Mesothelial cell of epicardium (in vitro differentiated cells): ENCODE measurements at regions not wholly inside any gene's neighbourhood (a gene's known extent, or its start where the extent isn't known, plus 50 kb on each side); places are given as distances from the start of the nearest gene placed in this dataset.
"Not testable (repeated sequence)": the region's sequence is repeated elsewhere in the genome, so short reads cannot be mapped to it uniquely, and the experiment has no call there.

Source experiments
- DNase-seq, 2 experiments: peaks; one replicate each; pipeline ENCODE4 v3.0.0; 2021; ENCODE audit warnings: low spot score in 2 of 2; ENCODE audit not compliant: unreplicated experiment in 2 of 2
- H3K27ac Mint-ChIP-seq: 2 replicates; pipeline ENCODE4 v1.8.0; 2021; ENCODE audit warnings: mixed read lengths
- H3K27me3 Mint-ChIP-seq: 2 replicates; pipeline ENCODE4 v1.8.0; 2021; ENCODE audit warnings: low read depth, mixed read lengths
- H3K36me3 Mint-ChIP-seq: 2 replicates; pipeline ENCODE4 v1.8.0; 2021; ENCODE audit warnings: mixed read lengths
- H3K4me1 Mint-ChIP-seq: 2 replicates; pipeline ENCODE4 v1.8.0; 2021; ENCODE audit warnings: mixed read lengths
- H3K4me3 Mint-ChIP-seq: 2 replicates; pipeline ENCODE4 v1.8.0; 2021; ENCODE audit warnings: mild to moderate bottlenecking, moderate library complexity, mixed read lengths
- H3K9me3 Mint-ChIP-seq: 2 replicates; pipeline ENCODE4 v1.8.0; 2021; ENCODE audit warnings: mixed read lengths
- TF ChIP-seq, protein P1 (sequence below): fragments of 200-600 bp; sonication (generic); IDR thresholded peaks from one replicate; pipeline ENCODE4 v1.5.0; 2021; ENCODE audit warnings: antibody characterized with exemption; ENCODE audit not compliant: unreplicated experiment

DNA sequence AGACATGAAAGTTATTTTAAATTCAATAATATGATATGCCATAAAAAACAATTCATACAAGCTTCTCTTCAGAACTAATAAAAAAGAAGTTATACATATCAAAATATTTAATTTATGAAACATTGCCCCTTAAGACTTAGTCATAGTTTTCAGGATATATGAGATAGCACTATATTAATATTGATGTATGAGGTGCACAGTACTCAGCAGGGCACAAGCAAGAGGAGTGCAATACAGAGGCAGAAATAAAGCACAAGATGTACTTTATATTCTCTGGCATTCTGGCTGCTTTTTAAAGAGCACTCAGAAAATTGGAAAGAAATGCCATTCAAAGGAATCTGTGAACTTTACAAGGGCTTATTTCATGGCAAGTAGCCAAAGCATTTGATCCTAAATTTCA, 274.9 kb downstream of the CPXCR1 start:
- peaks cover 24% of the 10 kb centered on the region for H3K9me3 Mint-ChIP-seq
- no peaks in the 10 kb centered on the region for H3K27me3 Mint-ChIP-seq
- no peak overlapping the region for H3K4me3 Mint-ChIP-seq
- no peak overlapping the region for H3K27ac Mint-ChIP-seq
- H3K4me1 Mint-ChIP-seq = no peaks in the 10 kb centered on the region
- TF ChIP-seq, protein P1, sequence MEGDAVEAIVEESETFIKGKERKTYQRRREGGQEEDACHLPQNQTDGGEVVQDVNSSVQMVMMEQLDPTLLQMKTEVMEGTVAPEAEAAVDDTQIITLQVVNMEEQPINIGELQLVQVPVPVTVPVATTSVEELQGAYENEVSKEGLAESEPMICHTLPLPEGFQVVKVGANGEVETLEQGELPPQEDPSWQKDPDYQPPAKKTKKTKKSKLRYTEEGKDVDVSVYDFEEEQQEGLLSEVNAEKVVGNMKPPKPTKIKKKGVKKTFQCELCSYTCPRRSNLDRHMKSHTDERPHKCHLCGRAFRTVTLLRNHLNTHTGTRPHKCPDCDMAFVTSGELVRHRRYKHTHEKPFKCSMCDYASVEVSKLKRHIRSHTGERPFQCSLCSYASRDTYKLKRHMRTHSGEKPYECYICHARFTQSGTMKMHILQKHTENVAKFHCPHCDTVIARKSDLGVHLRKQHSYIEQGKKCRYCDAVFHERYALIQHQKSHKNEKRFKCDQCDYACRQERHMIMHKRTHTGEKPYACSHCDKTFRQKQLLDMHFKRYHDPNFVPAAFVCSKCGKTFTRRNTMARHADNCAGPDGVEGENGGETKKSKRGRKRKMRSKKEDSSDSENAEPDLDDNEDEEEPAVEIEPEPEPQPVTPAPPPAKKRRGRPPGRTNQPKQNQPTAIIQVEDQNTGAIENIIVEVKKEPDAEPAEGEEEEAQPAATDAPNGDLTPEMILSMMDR = no peak
- no peak for DNase-seq
- H3K36me3 Mint-ChIP-seq = peaks cover 3% of the 10 kb centered on the region

DNA sequence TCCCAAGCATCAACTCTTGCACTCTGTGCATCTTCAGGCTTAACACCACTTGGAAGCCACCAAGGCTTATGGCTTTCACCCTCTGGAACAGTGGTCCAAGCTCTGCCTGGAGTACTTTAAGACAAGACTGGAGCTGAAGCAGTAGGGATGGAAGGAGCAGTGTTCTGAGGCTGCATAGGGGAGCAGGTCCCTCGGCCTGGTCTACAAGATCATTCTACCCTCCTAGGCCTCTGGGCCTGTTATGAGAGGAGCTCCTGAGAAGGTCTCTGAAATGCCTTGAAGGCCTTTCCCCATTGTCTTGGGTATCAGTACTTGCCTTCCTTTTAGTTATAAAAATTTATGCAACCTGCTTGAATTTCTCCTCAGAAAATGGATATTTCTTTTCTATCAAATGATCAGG, 286.7 kb downstream of the CPXCR1 start:
- Mint-ChIP-seq H3K9me3 (peaks cover 29% of the 10 kb centered on the region), H3K4me1 (no peaks in the 10 kb centered on the region), H3K27ac (no peak overlapping the region), H3K36me3 (peaks cover 2% of the 10 kb centered on the region), H3K4me3 (no peak overlapping the region), H3K27me3 (no peaks in the 10 kb centered on the region)
- TF ChIP-seq, protein P1 = no peak
- DNase-seq = no peak

DNA sequence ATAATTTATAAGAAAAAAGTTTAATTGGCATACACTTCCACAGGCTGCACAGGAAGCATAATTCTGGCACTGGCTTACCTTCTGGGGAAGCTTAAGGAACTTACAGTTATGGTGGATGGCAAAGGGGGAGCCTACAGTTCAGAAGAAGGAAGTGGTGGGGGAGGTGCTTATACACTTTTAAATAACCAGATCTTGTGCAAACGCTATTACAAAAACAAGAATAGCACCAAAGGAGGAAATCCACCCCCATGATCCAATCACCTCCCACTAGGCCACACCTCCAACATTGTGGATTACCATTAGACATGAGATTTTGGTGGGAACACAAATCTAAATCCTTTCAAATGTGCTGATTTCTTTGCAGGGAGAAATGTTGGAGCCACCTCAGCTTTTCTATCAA, 287.7 kb downstream of the CPXCR1 start:
- Mint-ChIP-seq H3K27ac (no peak overlapping the region), H3K36me3 (peaks cover 2% of the 10 kb centered on the region), H3K4me1 (no peaks in the 10 kb centered on the region), H3K27me3 (no peaks in the 10 kb centered on the region), H3K9me3 (peaks cover 33% of the 10 kb centered on the region), H3K4me3 (no peak overlapping the region)
- no peak for DNase-seq
- TF ChIP-seq, protein P1 = no peak

DNA sequence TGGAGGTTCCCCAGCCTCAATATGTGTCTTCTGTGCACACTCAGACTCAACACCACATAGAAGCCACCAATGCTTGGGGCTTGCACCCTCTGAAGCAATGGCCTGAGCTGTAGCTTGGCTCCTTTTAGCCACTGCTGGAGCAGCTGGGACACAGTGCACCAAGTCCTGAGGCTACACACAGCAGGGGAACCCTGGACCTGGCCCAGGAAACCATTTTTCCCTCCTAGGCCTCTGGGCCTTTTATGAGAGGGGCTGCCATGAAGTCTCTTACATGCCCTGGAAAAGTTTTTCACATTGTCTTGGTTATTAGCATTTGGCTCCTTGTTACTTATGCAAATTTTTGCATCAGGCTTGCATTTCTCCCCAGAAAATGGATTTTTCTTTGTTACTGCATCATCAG, 306.2 kb downstream of the CPXCR1 start:
- peaks cover 10% of the 10 kb centered on the region for H3K9me3 Mint-ChIP-seq

DNA sequence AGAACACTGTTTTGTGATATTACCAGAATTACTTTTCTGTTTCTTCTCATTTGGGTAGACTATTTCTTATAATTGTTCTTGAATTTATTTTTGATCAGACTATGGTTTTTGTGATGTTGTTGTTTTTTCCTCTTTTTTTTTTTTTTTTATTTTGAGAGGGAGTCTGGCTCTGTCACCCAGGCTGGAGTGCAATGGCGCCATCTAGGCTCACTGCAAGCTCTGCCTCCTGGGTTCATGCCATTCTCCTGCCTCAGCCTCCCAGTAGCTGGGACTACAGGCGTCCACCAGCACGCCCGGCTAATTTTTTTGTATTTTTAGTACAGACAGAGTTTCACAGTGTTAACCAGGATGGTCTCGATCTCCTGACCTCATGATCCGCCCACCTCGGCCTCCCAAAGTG, 352.6 kb downstream of the CPXCR1 start:
- not testable (repeated sequence) for H3K4me3 Mint-ChIP-seq, H3K27ac Mint-ChIP-seq, H3K27me3 Mint-ChIP-seq, H3K4me1 Mint-ChIP-seq, DNase-seq, H3K36me3 Mint-ChIP-seq
- H3K9me3 Mint-ChIP-seq = peaks cover 15% of the 10 kb centered on the region

More for the DNA sequence above, 306.2 kb downstream of the CPXCR1 start:
- H3K4me1 Mint-ChIP-seq = peaks cover 1% of the 10 kb centered on the region
- H3K27ac Mint-ChIP-seq = no peak overlapping the region
- TF ChIP-seq, protein P1 = no peak
- no peak for DNase-seq
- no peak overlapping the region for H3K4me3 Mint-ChIP-seq
- H3K27me3 Mint-ChIP-seq = no peaks in the 10 kb centered on the region
- no peaks in the 10 kb centered on the region for H3K36me3 Mint-ChIP-seq

DNA sequence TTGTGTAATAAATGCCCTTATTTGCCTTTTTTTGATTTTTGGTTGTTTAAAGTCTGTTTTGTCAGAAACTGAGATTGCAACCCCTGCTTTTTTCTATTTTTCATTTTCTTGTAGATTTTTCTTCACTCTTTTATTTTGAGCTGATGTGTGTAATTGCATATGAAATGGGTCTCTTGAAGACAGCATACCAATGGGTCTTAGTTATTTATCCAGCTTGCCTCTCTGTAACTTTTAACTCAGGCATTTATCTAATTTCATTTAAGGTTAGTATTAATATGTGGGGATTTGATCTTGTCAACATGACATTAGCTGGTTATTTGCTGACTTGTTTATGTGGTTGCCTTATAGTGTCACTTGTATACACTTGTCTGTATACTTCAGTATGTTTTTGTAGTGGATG, 378.0 kb downstream of the CPXCR1 start:
- Mint-ChIP-seq H3K27me3 (no peaks in the 10 kb centered on the region), H3K27ac (no peak overlapping the region), H3K9me3 (peaks cover 69% of the 10 kb centered on the region), H3K4me3 (no peak overlapping the region), H3K4me1 (peaks cover 2% of the 10 kb centered on the region), H3K36me3 (peaks cover 12% of the 10 kb centered on the region)
- DNase-seq = no peak
- TF ChIP-seq, protein P1 = no peak
